ENCODE measurements at regions not wholly inside any gene's neighbourhood (a gene's known extent, or its start where the extent isn't known, plus 50 kb on each side); places are given as distances from the start of the nearest gene placed in this dataset.

GRCh38 chr4:100651499-100652175, 133.8 kb upstream of the EMCN start:
- TF ChIP-seq, protein P1, sequence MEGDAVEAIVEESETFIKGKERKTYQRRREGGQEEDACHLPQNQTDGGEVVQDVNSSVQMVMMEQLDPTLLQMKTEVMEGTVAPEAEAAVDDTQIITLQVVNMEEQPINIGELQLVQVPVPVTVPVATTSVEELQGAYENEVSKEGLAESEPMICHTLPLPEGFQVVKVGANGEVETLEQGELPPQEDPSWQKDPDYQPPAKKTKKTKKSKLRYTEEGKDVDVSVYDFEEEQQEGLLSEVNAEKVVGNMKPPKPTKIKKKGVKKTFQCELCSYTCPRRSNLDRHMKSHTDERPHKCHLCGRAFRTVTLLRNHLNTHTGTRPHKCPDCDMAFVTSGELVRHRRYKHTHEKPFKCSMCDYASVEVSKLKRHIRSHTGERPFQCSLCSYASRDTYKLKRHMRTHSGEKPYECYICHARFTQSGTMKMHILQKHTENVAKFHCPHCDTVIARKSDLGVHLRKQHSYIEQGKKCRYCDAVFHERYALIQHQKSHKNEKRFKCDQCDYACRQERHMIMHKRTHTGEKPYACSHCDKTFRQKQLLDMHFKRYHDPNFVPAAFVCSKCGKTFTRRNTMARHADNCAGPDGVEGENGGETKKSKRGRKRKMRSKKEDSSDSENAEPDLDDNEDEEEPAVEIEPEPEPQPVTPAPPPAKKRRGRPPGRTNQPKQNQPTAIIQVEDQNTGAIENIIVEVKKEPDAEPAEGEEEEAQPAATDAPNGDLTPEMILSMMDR (IDR thresholded peaks at IDR 0.05; ENCODE audit: poor library complexity): no peak
- TF ChIP-seq EZH2phosphoT487 (IDR thresholded peaks at IDR 0.05; ENCODE audit: low read depth, severe bottlenecking, unreplicated experiment) (no peak), EZH2 (IDR thresholded peaks at IDR 0.05; ENCODE audit: borderline replicate concordance) (no peak)
